Ishikawa (cell line): ENCODE measurements at regions not wholly inside any gene's neighbourhood (a gene's known extent, or its start where the extent isn't known, plus 50 kb on each side); places are given as distances from the start of the nearest gene placed in this dataset.

Experiments
- CEBPB ChIP-seq: IDR thresholded peaks from 2 replicates; pipeline ENCODE4 v1.6.1; 2012
- CREB1 ChIP-seq: IDR thresholded peaks from 2 replicates; pipeline ENCODE4 v1.6.1; 2012; ENCODE audit warnings: low read depth
- EGR1 ChIP-seq: IDR thresholded peaks from 2 replicates; pipeline ENCODE4 v1.6.1; 2012
- EP300 ChIP-seq: IDR thresholded peaks from 2 replicates; pipeline ENCODE4 v1.6.1; 2012; ENCODE audit warnings: borderline replicate concordance
- FOXM1 ChIP-seq: IDR thresholded peaks from 2 replicates; pipeline ENCODE4 v1.6.1; 2012; ENCODE audit warnings: low read depth, borderline replicate concordance
- NFIC ChIP-seq: IDR thresholded peaks from 2 replicates; pipeline ENCODE4 v1.6.1; 2012
- RAD21 ChIP-seq: IDR thresholded peaks from 2 replicates; pipeline ENCODE4 v1.6.1; 2012; ENCODE audit warnings: low read depth
- TAF1 ChIP-seq: IDR thresholded peaks from 2 replicates; pipeline ENCODE4 v1.6.1; 2012; ENCODE audit warnings: low read depth, mild to moderate bottlenecking
- TCF12 ChIP-seq: IDR thresholded peaks from 2 replicates; pipeline ENCODE4 v1.6.1; 2012; ENCODE audit warnings: low read depth
- TEAD4 ChIP-seq: IDR thresholded peaks from 2 replicates; pipeline ENCODE4 v1.6.1; 2012
- YY1 ChIP-seq: IDR thresholded peaks from 2 replicates; pipeline ENCODE4 v1.6.1; 2012; ENCODE audit warnings: low read depth
- ZBTB7A ChIP-seq: IDR thresholded peaks from 2 replicates; pipeline ENCODE4 v1.6.1; 2012; ENCODE audit warnings: low read depth
- TF ChIP-seq, protein P1 (sequence below): IDR thresholded peaks from 2 replicates; pipeline ENCODE4 v1.6.1; 2012
- TF ChIP-seq, protein P2 (sequence below): IDR thresholded peaks from 2 replicates; pipeline ENCODE4 v1.6.1; 2012; ENCODE audit warnings: low read depth, mild to moderate bottlenecking
- TF ChIP-seq, protein P3 (sequence below): IDR thresholded peaks from 2 replicates; pipeline ENCODE4 v1.6.1; 2012

DNA sequence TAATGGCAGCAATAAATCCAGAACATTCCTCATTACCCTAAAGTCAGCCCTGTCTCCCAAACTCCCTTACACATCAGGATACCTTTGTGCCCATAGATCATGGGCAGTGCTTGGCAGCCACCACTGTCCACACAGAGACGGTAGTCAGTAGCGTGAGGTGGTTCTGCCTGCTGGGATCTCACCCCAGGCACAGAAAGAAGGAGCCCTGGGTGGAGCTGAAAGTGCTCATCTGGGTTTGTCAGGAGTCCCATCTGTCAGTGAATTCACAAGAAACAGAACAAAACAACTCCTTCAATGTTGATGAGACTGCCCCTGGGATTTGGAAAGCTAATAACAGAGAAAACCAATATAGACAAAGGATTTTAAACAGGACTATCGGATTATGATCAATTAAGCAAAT, 90.2 kb upstream of the PRSS58 start:
- no peak for TF ChIP-seq EGR1
- TF ChIP-seq RAD21: no peak
- TF ChIP-seq EP300: no peak
- no peak for TF ChIP-seq YY1
- no peak for TF ChIP-seq ZBTB7A
- TF ChIP-seq TAF1: no peak
- TF ChIP-seq FOXM1: no peak
- no peak for TF ChIP-seq NFIC
- no peak for TF ChIP-seq TEAD4
- TF ChIP-seq, protein P1, sequence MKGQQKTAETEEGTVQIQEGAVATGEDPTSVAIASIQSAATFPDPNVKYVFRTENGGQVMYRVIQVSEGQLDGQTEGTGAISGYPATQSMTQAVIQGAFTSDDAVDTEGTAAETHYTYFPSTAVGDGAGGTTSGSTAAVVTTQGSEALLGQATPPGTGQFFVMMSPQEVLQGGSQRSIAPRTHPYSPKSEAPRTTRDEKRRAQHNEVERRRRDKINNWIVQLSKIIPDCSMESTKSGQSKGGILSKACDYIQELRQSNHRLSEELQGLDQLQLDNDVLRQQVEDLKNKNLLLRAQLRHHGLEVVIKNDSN: no peak
- no peak for TF ChIP-seq CREB1
- TF ChIP-seq TCF12: no peak
- TF ChIP-seq CEBPB: no peak
- TF ChIP-seq, protein P2, sequence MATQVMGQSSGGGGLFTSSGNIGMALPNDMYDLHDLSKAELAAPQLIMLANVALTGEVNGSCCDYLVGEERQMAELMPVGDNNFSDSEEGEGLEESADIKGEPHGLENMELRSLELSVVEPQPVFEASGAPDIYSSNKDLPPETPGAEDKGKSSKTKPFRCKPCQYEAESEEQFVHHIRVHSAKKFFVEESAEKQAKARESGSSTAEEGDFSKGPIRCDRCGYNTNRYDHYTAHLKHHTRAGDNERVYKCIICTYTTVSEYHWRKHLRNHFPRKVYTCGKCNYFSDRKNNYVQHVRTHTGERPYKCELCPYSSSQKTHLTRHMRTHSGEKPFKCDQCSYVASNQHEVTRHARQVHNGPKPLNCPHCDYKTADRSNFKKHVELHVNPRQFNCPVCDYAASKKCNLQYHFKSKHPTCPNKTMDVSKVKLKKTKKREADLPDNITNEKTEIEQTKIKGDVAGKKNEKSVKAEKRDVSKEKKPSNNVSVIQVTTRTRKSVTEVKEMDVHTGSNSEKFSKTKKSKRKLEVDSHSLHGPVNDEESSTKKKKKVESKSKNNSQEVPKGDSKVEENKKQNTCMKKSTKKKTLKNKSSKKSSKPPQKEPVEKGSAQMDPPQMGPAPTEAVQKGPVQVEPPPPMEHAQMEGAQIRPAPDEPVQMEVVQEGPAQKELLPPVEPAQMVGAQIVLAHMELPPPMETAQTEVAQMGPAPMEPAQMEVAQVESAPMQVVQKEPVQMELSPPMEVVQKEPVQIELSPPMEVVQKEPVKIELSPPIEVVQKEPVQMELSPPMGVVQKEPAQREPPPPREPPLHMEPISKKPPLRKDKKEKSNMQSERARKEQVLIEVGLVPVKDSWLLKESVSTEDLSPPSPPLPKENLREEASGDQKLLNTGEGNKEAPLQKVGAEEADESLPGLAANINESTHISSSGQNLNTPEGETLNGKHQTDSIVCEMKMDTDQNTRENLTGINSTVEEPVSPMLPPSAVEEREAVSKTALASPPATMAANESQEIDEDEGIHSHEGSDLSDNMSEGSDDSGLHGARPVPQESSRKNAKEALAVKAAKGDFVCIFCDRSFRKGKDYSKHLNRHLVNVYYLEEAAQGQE: no peak
- TF ChIP-seq, protein P3, sequence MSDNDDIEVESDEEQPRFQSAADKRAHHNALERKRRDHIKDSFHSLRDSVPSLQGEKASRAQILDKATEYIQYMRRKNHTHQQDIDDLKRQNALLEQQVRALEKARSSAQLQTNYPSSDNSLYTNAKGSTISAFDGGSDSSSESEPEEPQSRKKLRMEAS: no peak

DNA sequence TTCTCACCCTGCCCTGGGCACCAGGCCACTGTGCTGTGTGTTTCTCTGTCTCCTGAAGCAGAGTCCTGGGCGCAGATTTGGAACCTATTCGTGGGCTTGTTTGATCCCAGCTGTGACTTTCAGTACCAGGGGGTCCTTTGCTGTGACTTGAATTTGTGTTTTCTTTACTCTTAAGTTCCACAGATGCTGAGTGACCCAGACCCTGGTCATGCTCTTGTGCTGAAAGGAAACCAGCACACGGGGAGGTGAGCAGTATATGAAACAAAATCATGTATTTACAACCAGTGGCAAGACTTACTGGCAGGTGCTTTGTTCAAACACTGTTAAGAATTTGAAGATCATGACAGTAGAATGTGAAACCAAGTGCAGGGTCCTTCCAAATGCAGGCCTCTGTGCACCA, 89.2 kb upstream of the PRSS58 start:
- TF ChIP-seq RAD21 (no peak), TAF1 (no peak), CEBPB (no peak), ZBTB7A (no peak), EGR1 (no peak), CREB1 (no peak), TCF12 (no peak), TEAD4 (no peak), YY1 (no peak), EP300 (no peak), FOXM1 (no peak), NFIC (no peak)
- TF ChIP-seq, protein P2: no peak
- TF ChIP-seq, protein P1: no peak
- TF ChIP-seq, protein P3: no peak

DNA sequence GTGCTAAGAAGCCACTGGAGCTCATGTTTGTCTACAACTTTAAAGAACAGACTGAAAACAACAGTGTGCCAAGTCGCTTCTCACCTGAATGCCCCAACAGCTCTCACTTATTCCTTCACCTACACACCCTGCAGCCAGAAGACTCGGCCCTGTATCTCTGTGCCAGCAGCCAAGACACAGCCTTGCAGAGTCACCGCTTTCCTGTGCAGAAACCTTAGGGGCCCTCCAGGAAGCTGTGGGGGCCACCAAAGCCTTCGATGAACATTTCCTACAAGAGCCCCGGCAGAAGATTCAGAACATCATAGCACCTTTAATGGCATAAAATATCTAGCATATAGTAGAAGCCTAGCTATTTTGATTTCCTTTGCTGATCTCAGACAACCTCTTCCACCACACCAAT, 88.0 kb upstream of the PRSS58 start:
- TF ChIP-seq TEAD4 (no peak), EGR1 (no peak), CEBPB (no peak), YY1 (no peak), TAF1 (no peak), TCF12 (no peak), NFIC (no peak), RAD21 (no peak), ZBTB7A (no peak), CREB1 (no peak), EP300 (no peak), FOXM1 (no peak)
- TF ChIP-seq, protein P3: no peak
- TF ChIP-seq, protein P2: no peak
- TF ChIP-seq, protein P1: no peak
